ENCODE measurements at regions not wholly inside any gene's neighbourhood (a gene's known extent, or its start where the extent isn't known, plus 50 kb on each side); places are given as distances from the start of the nearest gene placed in this dataset.
"Not testable (repeated sequence)": the region's sequence is repeated elsewhere in the genome, so short reads cannot be mapped to it uniquely, and the experiment has no call there.

DNA sequence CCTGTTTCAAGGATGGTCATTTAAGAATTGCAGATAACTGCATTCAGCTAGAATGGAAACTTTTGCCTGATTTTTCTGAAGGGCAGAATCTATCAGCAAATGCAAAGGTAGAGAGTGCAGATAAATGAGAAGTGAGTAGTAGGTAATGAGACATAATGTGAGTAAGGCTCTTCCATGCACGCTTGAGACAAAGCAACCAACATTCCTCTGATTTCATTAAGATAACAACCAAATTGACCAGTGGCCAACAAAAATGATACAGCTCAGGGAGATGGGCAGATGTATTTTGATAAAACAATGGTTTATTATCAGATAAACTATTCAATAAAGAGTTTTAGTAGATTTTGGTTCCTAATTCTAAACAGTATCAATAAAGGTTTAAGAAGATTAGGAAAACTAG, 404.4 kb upstream of the PBX1 start:
- no peak overlapping the region for H3K4me3 ChIP-seq (ENCODE audit: low read depth, low read length)
- in situ Hi-C loops (cut with HindIII; ENCODE audit: low sequenced_read_pairs), result no loop called here
- no peak for DNase-seq (ENCODE audit: low read depth)
- TF ChIP-seq, protein P1, sequence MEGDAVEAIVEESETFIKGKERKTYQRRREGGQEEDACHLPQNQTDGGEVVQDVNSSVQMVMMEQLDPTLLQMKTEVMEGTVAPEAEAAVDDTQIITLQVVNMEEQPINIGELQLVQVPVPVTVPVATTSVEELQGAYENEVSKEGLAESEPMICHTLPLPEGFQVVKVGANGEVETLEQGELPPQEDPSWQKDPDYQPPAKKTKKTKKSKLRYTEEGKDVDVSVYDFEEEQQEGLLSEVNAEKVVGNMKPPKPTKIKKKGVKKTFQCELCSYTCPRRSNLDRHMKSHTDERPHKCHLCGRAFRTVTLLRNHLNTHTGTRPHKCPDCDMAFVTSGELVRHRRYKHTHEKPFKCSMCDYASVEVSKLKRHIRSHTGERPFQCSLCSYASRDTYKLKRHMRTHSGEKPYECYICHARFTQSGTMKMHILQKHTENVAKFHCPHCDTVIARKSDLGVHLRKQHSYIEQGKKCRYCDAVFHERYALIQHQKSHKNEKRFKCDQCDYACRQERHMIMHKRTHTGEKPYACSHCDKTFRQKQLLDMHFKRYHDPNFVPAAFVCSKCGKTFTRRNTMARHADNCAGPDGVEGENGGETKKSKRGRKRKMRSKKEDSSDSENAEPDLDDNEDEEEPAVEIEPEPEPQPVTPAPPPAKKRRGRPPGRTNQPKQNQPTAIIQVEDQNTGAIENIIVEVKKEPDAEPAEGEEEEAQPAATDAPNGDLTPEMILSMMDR (IDR thresholded peaks at IDR 0.05; ENCODE audit: low read depth, low read length, missing control alignments), result no peak

DNA sequence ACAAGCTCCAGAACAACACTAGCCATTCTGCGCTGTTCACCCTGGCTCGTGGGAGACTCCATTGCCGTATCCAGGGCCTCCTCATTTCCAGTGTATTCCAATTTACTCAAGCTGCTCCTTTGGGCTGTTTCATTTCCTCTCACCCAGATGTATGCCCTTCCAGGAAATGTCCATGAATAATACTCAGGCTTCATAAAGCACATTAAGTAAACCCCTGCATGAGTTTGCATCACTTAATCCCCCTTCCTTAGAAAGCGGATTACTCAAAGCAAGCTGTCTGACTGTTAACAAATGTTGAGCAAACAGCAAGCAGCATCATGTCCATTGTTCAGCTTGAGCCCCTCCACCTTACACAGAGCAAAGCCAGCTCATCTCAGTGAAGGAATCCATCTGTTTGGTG, 403.6 kb upstream of the PBX1 start:
- in situ Hi-C loops (cut with HindIII; ENCODE audit: low sequenced_read_pairs), result no loop called here
- TF ChIP-seq, protein P1 (IDR thresholded peaks at IDR 0.05; ENCODE audit: low read depth, low read length, missing control alignments), result no peak
- no peak overlapping the region for H3K4me3 ChIP-seq (ENCODE audit: low read depth, low read length)
- no peak for DNase-seq (ENCODE audit: low read depth)

DNA sequence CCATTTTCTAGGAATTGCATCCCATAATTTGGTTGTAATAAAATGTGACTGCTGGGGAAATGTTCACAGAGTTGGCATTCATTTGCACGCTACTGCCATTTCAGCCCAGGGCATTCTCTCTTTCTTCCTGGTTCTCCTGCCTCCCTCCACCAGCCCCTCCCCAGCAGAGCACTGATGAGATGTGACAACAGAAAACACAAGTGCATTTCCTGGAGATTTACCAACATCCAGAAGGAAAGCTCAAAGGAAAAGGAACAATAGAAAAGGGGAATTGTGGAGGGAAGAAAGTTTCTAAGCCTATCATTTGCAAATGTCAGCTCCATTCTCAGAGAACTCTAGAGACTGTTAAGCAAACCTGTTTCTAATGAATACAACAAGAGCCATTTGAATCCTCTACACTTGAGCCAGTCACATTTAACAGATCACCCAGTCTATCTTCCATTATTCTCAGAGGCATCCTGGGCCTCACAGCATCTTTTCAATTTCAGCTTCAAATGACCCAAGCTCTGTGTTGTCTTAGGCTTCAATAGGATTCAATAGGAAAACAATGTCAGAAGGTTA, 395.6 kb upstream of the PBX1 start:
- H3K4me3 ChIP-seq (ENCODE audit: low read depth, low read length), result no peak overlapping the region
- DNase-seq (ENCODE audit: low read depth), result no peak
- TF ChIP-seq, protein P1 (IDR thresholded peaks at IDR 0.05; ENCODE audit: low read depth, low read length, missing control alignments), result no peak

DNA sequence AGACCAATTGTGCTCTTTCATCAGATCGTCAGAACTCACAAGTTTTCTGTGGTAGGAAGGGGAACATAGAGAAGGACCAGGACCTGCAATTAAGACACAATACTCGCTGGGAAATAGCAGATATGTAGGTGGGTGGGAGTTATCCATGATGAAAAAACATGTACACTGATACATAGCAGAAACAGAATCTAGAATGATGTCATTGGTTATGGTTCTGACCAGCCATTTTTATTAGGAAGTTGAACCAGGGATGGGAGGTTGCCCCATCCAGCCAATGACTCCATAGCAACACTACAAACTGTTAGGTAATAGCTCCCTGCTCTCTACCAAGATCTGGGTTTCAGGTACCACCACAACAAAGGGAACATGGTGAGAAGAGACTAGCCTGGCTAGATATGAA, 393.5 kb upstream of the PBX1 start:
- in situ Hi-C loops (cut with HindIII; ENCODE audit: low sequenced_read_pairs), result no loop called here
- H3K4me3 ChIP-seq (ENCODE audit: low read depth, low read length), result no peak overlapping the region
- TF ChIP-seq, protein P1 (IDR thresholded peaks at IDR 0.05; ENCODE audit: low read depth, low read length, missing control alignments), result no peak
- DNase-seq (ENCODE audit: low read depth), result no peak

More for the DNA sequence above, 395.6 kb upstream of the PBX1 start:
- in situ Hi-C loops (cut with HindIII; ENCODE audit: low sequenced_read_pairs), result no loop called here

DNA sequence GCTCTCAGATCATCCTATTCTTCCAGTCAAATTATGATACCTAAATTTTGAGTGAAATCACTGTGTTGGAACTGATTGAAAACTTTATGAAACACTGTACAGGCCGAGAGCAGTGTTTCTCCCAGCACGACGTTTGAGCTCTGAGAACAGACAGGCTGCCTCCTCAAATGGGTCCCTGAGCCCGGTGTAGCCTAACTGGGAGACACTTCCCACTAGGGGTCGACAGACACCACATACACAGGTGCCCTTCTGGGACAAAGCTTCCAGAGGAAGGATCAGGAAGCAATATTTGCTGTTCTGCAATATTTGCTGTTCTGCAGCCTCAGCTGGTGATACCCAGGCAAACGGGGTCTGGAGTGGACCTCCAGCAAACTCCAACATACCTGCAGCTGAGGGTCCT, 392.5 kb upstream of the PBX1 start:
- DNase-seq (ENCODE audit: low read depth); in situ Hi-C loops (cut with HindIII; ENCODE audit: low sequenced_read_pairs); H3K4me3 ChIP-seq (ENCODE audit: low read depth, low read length): not testable (repeated sequence)
- TF ChIP-seq, protein P1 (IDR thresholded peaks at IDR 0.05; ENCODE audit: low read depth, low read length, missing control alignments), result peak; percentile 37

DNA sequence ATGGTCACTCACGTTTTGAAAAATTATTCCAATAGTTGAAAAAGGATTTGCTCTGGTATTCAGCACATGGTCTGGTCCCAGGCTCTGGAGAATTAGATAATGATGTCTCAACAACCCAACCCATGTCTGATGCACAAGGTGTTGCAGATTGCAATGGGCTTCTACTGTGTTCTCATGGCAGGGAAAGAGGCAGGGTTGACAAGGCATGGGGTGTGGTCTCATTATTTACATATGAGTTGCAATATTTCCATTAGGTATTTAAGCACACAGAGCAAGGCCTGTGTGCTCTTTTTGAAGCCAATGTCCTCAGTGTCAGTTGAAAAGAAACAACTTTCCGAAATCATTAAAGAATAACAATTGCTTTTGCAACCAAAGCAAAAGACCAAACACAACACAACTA, 381.9 kb upstream of the PBX1 start:
- TF ChIP-seq, protein P1 (IDR thresholded peaks at IDR 0.05; ENCODE audit: low read depth, low read length, missing control alignments), result no peak
- in situ Hi-C loops (cut with HindIII; ENCODE audit: low sequenced_read_pairs), result no loop called here

More for the DNA sequence above, 381.9 kb upstream of the PBX1 start:
- no peak for DNase-seq (ENCODE audit: low read depth)
- H3K4me3 ChIP-seq (ENCODE audit: low read depth, low read length), result no peak overlapping the region

Data from astrocyte of the cerebellum (primary cell).